HCT116 (cell line): ENCODE measurements at regions not wholly inside any gene's neighbourhood (a gene's known extent, or its start where the extent isn't known, plus 50 kb on each side); places are given as distances from the start of the nearest gene placed in this dataset.

ENCODE experiments used
- ATF3 ChIP-seq: IDR thresholded peaks from 2 replicates; pipeline ENCODE4 v1.6.1; 2012
- CTCF ChIP-seq, 3 experiments: fragments of 200-600 bp in 1 of 3; sonication (generic) in 1 of 3; IDR thresholded peaks in 2 of 3; conservative IDR thresholded peaks in 1 of 3; 2 replicates each; pipeline ENCODE4 v1.5.1; 2012 to 2017; ENCODE audit warnings: low read depth in 2 of 3, low read length in 2 of 3, antibody characterized with exemption in 1 of 3, borderline replicate concordance in 1 of 3, control low read depth in 1 of 3, mild to moderate bottlenecking in 1 of 3, mixed read lengths in 1 of 3, mixed run types in 1 of 3, moderate library complexity in 1 of 3; ENCODE audit not compliant: insufficient read depth in 1 of 3
- EZH2 ChIP-seq: fragments of 200-600 bp; sonication (generic); IDR thresholded peaks from 2 replicates; pipeline ENCODE4 v1.6.1; 2017; ENCODE audit warnings: antibody characterized with exemption, mixed run types
- MAX ChIP-seq: IDR thresholded peaks from 2 replicates; pipeline ENCODE4 v1.6.1; 2012
- POLR2A ChIP-seq: IDR thresholded peaks from 2 replicates; pipeline ENCODE4 v1.7.0; 2011; ENCODE audit warnings: borderline replicate concordance; ENCODE audit not compliant: insufficient read depth, insufficient read length; ENCODE audit errors: extremely low read depth
- POLR2AphosphoS5 ChIP-seq: IDR thresholded peaks from 2 replicates; pipeline ENCODE4 v1.6.1; 2011; ENCODE audit warnings: mild to moderate bottlenecking, low read depth, low read length, moderate library complexity
- REST ChIP-seq: IDR thresholded peaks from 2 replicates; pipeline ENCODE4 v1.6.1; 2012; ENCODE audit warnings: low read depth
- SIN3A ChIP-seq: IDR thresholded peaks from 2 replicates; pipeline ENCODE4 v1.6.1; 2012; ENCODE audit warnings: low read depth
- SRF ChIP-seq: IDR thresholded peaks from 2 replicates; pipeline ENCODE4 v1.6.1; 2012; ENCODE audit warnings: low read depth
- ZFX ChIP-seq: fragments of 450-650 bp; IDR thresholded peaks from 2 replicates; pipeline ENCODE4 v1.6.1; 2017

GRCh38 chr9:73525350-73525749 is 373.7 kb downstream of the ANXA1 start:
- TF ChIP-seq ATF3, result no peak
- no peak for TF ChIP-seq CTCF (IDR thresholded peaks at IDR 0.05 in 2 of 3, conservative IDR thresholded peaks at IDR 0.05 in 1 of 3; ENCODE audit: borderline replicate concordance in 1 of 3, insufficient read depth in 1 of 3, low read depth in 2 of 3, low read length in 2 of 3)
- TF ChIP-seq MAX, result no peak
- TF ChIP-seq POLR2AphosphoS5, result no peak
- no peak for TF ChIP-seq POLR2A
- TF ChIP-seq SRF, result no peak
- no peak for TF ChIP-seq REST
- no peak for TF ChIP-seq SIN3A
- no peak for TF ChIP-seq ZFX
- no peak for TF ChIP-seq EZH2
